ENCODE measurements at regions not wholly inside any gene's neighbourhood (a gene's known extent, or its start where the extent isn't known, plus 50 kb on each side); places are given as distances from the start of the nearest gene placed in this dataset.
"Not testable (repeated sequence)": the region's sequence is repeated elsewhere in the genome, so short reads cannot be mapped to it uniquely, and the experiment has no call there.

- no peak overlapping the region for H3K4me3 ChIP-seq (ENCODE audit: insufficient read depth, low read length)
- no peaks in the 10 kb centered on the region for H4K20me1 ChIP-seq (ENCODE audit: insufficient read depth, low read length)
- no peaks in the 10 kb centered on the region for H3K27me3 ChIP-seq (ENCODE audit: insufficient read depth, low read length)
- no peaks in the 10 kb centered on the region for H3K36me3 ChIP-seq (ENCODE audit: insufficient read depth, low read length)
- H3K9me3 ChIP-seq (ENCODE audit: low read depth, low read length), result no peaks in the 10 kb centered on the region
- no peaks in the 10 kb centered on the region for H3K79me2 ChIP-seq (ENCODE audit: insufficient read depth, low read length)
- DNase-seq (ENCODE audit: insufficient read length, low spot score, missing footprints), result no peak
- TF ChIP-seq, protein P1, sequence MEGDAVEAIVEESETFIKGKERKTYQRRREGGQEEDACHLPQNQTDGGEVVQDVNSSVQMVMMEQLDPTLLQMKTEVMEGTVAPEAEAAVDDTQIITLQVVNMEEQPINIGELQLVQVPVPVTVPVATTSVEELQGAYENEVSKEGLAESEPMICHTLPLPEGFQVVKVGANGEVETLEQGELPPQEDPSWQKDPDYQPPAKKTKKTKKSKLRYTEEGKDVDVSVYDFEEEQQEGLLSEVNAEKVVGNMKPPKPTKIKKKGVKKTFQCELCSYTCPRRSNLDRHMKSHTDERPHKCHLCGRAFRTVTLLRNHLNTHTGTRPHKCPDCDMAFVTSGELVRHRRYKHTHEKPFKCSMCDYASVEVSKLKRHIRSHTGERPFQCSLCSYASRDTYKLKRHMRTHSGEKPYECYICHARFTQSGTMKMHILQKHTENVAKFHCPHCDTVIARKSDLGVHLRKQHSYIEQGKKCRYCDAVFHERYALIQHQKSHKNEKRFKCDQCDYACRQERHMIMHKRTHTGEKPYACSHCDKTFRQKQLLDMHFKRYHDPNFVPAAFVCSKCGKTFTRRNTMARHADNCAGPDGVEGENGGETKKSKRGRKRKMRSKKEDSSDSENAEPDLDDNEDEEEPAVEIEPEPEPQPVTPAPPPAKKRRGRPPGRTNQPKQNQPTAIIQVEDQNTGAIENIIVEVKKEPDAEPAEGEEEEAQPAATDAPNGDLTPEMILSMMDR (IDR thresholded peaks at IDR 0.05; ENCODE audit: extremely low read depth, low read depth, low read length), result no peak
- H3K4me2 ChIP-seq (ENCODE audit: insufficient read depth, low read length), result no peak overlapping the region
- H3K4me1 ChIP-seq (ENCODE audit: insufficient read depth, low read length), result no peaks in the 10 kb centered on the region
- no peak overlapping the region for H3K27ac ChIP-seq (ENCODE audit: low read depth, low read length)
- no peak overlapping the region for H2AFZ ChIP-seq (ENCODE audit: low read length)
Observed at GRCh38 chrX:98294310-98294709, 1410.6 kb downstream of the RPA4 start.

- no peak overlapping the region for H2AFZ ChIP-seq (ENCODE audit: low read length)
- H3K4me1 ChIP-seq (ENCODE audit: insufficient read depth, low read length), result no peaks in the 10 kb centered on the region
- H3K9me3 ChIP-seq (ENCODE audit: low read depth, low read length), result no peaks in the 10 kb centered on the region
- H3K79me2 ChIP-seq (ENCODE audit: insufficient read depth, low read length), result no peaks in the 10 kb centered on the region
- H3K27ac ChIP-seq (ENCODE audit: low read depth, low read length), result no peak overlapping the region
- no peaks in the 10 kb centered on the region for H3K27me3 ChIP-seq (ENCODE audit: insufficient read depth, low read length)
- H3K4me2 ChIP-seq (ENCODE audit: insufficient read depth, low read length), result no peak overlapping the region
- H4K20me1 ChIP-seq (ENCODE audit: insufficient read depth, low read length), result no peaks in the 10 kb centered on the region
- DNase-seq (ENCODE audit: insufficient read length, low spot score, missing footprints), result no peak
- H3K4me3 ChIP-seq (ENCODE audit: insufficient read depth, low read length), result no peak overlapping the region
- H3K36me3 ChIP-seq (ENCODE audit: insufficient read depth, low read length), result no peaks in the 10 kb centered on the region
- TF ChIP-seq, protein P1 (IDR thresholded peaks at IDR 0.05; ENCODE audit: extremely low read depth, low read depth, low read length), result no peak
Observed at GRCh38 chrX:98296129-98296528, 1412.4 kb downstream of the RPA4 start.

DNA sequence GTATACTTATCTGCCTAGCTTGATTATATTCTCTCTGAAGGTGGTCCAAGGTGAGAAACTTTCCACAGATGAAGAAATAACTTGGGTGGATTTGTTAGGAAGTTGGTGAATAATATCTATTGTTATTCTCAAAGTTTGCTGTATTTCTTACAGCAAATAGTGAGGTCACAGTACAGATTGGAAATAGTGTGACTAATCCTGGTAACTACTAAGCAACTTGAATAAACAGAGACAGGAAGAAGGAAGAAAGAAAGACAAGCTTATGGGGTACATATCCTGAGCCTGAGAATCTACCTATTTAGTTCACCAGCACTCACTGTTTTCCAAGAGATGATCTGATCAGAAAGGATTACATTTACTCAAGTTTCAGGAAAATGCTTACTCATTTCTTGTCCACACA is 1416.1 kb downstream of the RPA4 start:
- no peak overlapping the region for H3K4me2 ChIP-seq (ENCODE audit: insufficient read depth, low read length)
- no peaks in the 10 kb centered on the region for H4K20me1 ChIP-seq (ENCODE audit: insufficient read depth, low read length)
- no peak for DNase-seq (ENCODE audit: insufficient read length, low spot score, missing footprints)
- H3K27ac ChIP-seq (ENCODE audit: low read depth, low read length), result no peak overlapping the region
- H3K27me3 ChIP-seq (ENCODE audit: insufficient read depth, low read length), result no peaks in the 10 kb centered on the region
- no peak overlapping the region for H2AFZ ChIP-seq (ENCODE audit: low read length)
- H3K9me3 ChIP-seq (ENCODE audit: low read depth, low read length), result no peaks in the 10 kb centered on the region
- H3K4me3 ChIP-seq (ENCODE audit: insufficient read depth, low read length), result no peak overlapping the region
- H3K79me2 ChIP-seq (ENCODE audit: insufficient read depth, low read length), result no peaks in the 10 kb centered on the region
- no peaks in the 10 kb centered on the region for H3K36me3 ChIP-seq (ENCODE audit: insufficient read depth, low read length)
- H3K4me1 ChIP-seq (ENCODE audit: insufficient read depth, low read length), result no peaks in the 10 kb centered on the region
- TF ChIP-seq, protein P1 (IDR thresholded peaks at IDR 0.05; ENCODE audit: extremely low read depth, low read depth, low read length), result no peak

DNA sequence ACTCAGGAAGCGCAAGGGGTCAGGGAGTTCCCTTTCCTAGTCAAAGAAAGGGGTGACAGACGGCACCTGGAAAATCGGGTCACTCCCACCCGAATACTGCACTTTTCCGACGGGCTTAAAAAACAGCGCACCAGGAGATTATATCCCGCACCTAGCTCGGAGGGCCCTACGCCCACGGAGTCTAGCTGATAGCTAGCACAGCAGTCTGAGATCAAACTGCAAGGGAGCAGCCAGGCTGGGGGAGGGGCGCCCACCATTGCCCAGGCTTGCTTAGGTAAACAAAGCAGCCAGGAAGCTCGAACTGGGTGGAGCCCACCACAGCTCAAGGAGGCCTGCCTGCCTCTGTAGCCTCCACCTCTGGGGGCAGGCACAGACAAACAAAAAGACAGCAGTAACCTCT is 1416.8 kb downstream of the RPA4 start:
- H3K36me3 ChIP-seq (ENCODE audit: insufficient read depth, low read length); H3K4me3 ChIP-seq (ENCODE audit: insufficient read depth, low read length); H3K4me1 ChIP-seq (ENCODE audit: insufficient read depth, low read length); H3K27ac ChIP-seq (ENCODE audit: low read depth, low read length); H3K4me2 ChIP-seq (ENCODE audit: insufficient read depth, low read length); H3K27me3 ChIP-seq (ENCODE audit: insufficient read depth, low read length); H3K9me3 ChIP-seq (ENCODE audit: low read depth, low read length); DNase-seq (ENCODE audit: insufficient read length, low spot score, missing footprints); H3K79me2 ChIP-seq (ENCODE audit: insufficient read depth, low read length); H4K20me1 ChIP-seq (ENCODE audit: insufficient read depth, low read length); H2AFZ ChIP-seq (ENCODE audit: low read length): not testable (repeated sequence)

GRCh38 chrX:98331407-98331806 is 1447.7 kb downstream of the RPA4 start:
- Histone ChIP-seq H3K4me3 (ENCODE audit: insufficient read depth, low read length) (no peak overlapping the region), H3K4me1 (ENCODE audit: insufficient read depth, low read length) (no peaks in the 10 kb centered on the region), H3K27me3 (ENCODE audit: insufficient read depth, low read length) (no peaks in the 10 kb centered on the region), H3K36me3 (ENCODE audit: insufficient read depth, low read length) (no peaks in the 10 kb centered on the region), H3K4me2 (ENCODE audit: insufficient read depth, low read length) (no peak overlapping the region), H3K9me3 (ENCODE audit: low read depth, low read length) (no peaks in the 10 kb centered on the region), H4K20me1 (ENCODE audit: insufficient read depth, low read length) (no peaks in the 10 kb centered on the region), H3K27ac (ENCODE audit: low read depth, low read length) (no peak overlapping the region), H3K79me2 (ENCODE audit: insufficient read depth, low read length) (no peaks in the 10 kb centered on the region), H2AFZ (ENCODE audit: low read length) (no peak overlapping the region)
- TF ChIP-seq, protein P1 (IDR thresholded peaks at IDR 0.05; ENCODE audit: extremely low read depth, low read depth, low read length), result no peak
- DNase-seq (ENCODE audit: insufficient read length, low spot score, missing footprints), result no peak

All from osteoblast (primary cell).